Omental fat pad (tissue), 3 donors: ENCODE measurements at regions not wholly inside any gene's neighbourhood (a gene's known extent, or its start where the extent isn't known, plus 50 kb on each side); places are given as distances from the start of the nearest gene placed in this dataset.
"Not testable (repeated sequence)": the region's sequence is repeated elsewhere in the genome, so short reads cannot be mapped to it uniquely, and the experiment has no call there.

ENCODE experiments used
- ATAC-seq: fragments of 150-250 bp; one replicate; pipeline ENCODE4 v1.9.1; 2016; ENCODE audit warnings: mild to moderate bottlenecking, moderate library complexity; ENCODE audit not compliant: low FRiP score
- DNase-seq: peaks from one replicate; pipeline ENCODE4 v3.0.0-alpha.2; 2019; ENCODE audit warnings: low spot score
- TF ChIP-seq, protein P1 (sequence below), 3 donors: fragments of 450-650 bp; IDR thresholded peaks; one replicate each; pipeline ENCODE4 v1.5.1; 2016 to 2017; ENCODE audit warnings: antibody characterized with exemption in 3 of 3, mild to moderate bottlenecking in 3 of 3, moderate library complexity in 2 of 3

DNA sequence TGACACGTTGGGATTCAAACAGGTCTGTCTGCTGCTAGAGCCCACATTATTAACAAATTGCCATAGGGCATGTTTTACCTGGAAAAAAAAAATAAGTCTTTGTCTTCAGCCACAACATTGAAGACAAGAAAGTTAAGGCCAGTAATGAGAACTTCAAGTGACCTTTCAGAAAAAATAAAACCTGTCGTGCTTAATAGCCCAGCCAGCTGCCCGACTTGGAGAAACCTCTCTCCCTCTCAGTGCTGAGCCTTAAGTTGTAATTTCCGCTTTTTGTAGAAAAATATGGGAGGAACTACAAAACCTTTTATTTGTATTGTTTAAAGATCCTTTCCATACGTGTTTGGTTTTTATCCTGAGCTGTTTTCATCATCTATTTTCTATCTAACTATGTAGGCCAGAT is 454.3 kb upstream of the SLITRK6 start:
- DNase-seq, ATAC-seq: not testable (repeated sequence)

DNA sequence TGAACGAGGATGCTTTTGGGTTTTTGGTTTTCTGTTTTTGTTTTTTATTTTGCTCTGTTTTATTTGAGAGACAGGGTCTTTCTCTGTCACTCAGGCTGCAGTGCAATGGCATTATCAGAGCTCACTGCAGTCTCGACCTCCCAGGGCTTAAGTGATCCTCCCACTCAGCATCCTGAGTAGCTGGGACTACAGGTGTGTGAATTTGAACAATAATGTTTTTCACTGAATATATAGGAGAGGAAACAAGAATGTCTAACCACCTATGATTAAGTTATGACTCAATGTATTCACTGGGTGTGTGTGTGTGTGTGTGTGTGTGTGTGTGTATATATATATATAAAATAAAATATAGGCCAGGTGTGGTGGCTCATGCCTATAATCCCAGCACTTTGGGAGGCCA is 456.6 kb upstream of the SLITRK6 start:
- not testable (repeated sequence) for ATAC-seq, DNase-seq

- ATAC-seq, result no peak
Observed at GRCh38 chr13:86269511-86269910, 470.3 kb upstream of the SLITRK6 start.

GRCh38 chr13:86282442-86282841 is 483.2 kb upstream of the SLITRK6 start:
- ATAC-seq (no peak), DNase-seq (no peak)
- TF ChIP-seq, protein P1, sequence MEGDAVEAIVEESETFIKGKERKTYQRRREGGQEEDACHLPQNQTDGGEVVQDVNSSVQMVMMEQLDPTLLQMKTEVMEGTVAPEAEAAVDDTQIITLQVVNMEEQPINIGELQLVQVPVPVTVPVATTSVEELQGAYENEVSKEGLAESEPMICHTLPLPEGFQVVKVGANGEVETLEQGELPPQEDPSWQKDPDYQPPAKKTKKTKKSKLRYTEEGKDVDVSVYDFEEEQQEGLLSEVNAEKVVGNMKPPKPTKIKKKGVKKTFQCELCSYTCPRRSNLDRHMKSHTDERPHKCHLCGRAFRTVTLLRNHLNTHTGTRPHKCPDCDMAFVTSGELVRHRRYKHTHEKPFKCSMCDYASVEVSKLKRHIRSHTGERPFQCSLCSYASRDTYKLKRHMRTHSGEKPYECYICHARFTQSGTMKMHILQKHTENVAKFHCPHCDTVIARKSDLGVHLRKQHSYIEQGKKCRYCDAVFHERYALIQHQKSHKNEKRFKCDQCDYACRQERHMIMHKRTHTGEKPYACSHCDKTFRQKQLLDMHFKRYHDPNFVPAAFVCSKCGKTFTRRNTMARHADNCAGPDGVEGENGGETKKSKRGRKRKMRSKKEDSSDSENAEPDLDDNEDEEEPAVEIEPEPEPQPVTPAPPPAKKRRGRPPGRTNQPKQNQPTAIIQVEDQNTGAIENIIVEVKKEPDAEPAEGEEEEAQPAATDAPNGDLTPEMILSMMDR (IDR thresholded peaks at IDR 0.05), result no peak

More at GRCh38 chr13:86269511-86269910, 470.3 kb upstream of the SLITRK6 start:
- TF ChIP-seq, protein P1 (IDR thresholded peaks at IDR 0.05), result no peak
- no peak for DNase-seq

- TF ChIP-seq, protein P1 (IDR thresholded peaks at IDR 0.05), result no peak
- ATAC-seq (no peak), DNase-seq (no peak)
Observed at GRCh38 chr13:86283031-86283430, 483.8 kb upstream of the SLITRK6 start.

- DNase-seq (no peak), ATAC-seq (no peak)
- TF ChIP-seq, protein P1 (IDR thresholded peaks at IDR 0.05), result no peak
Observed at GRCh38 chr13:86298725-86299124, 499.5 kb upstream of the SLITRK6 start.

DNA sequence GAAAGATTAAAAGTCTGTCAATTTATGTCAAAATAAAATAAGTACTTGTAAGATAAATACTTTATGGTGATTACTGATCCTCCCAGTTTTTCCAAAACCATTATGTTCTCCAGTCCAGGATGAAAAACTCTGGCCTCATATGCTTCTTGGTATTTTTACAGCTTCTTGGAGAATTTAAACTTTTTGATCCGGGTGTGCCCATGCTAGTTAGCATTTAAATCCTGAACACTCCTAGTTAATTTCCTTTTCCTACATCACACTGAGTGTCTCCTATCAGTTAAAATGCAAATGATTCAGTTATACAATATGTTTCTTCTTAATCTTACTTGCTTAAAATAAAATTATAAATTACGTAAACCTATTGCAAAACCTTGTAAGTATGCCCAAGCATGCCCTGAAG is 499.9 kb upstream of the SLITRK6 start:
- TF ChIP-seq, protein P1 (IDR thresholded peaks at IDR 0.05), result no peak
- ATAC-seq (no peak), DNase-seq (no peak)

DNA sequence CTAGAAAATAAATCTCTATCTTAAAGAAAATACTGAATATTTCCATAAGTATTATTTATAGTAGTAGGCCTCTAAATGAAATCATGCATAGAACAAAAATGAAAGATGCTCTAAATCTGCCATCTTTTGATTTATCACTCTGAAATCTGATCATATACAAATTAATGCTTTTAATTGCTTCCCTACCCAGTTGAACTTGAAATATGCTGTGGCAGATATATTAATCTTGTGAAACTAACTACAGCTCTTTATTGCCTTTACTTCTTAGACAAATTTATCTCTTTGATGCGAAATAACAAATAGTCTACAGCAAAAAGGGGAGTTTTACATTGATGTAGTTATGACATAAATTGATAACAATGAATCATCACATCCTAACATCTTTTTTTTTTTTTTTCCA is 510.7 kb upstream of the SLITRK6 start:
- no peak for DNase-seq
- TF ChIP-seq, protein P1 (IDR thresholded peaks at IDR 0.05), result no peak
- no peak for ATAC-seq
